Calu3 (cell line): ENCODE measurements at regions not wholly inside any gene's neighbourhood (a gene's known extent, or its start where the extent isn't known, plus 50 kb on each side); places are given as distances from the start of the nearest gene placed in this dataset.

Source experiments
- BruUV-seq: library from RNA; stranded (reverse); fragments of 400-500 nt; replicated peaks from 2 replicates; lab custom pipeline; 2021; lab: Mats Ljungman, UMichigan
- CTCF ChIA-PET: fragments of 300-600 bp; sonication (Branson Sonifier 250); formaldehyde crosslinking; loops from one replicate; lab custom pipeline; 2022; ENCODE audit warnings: antibody characterized with exemption; lab: Charles Lee
- DNase-seq: peaks from one replicate; pipeline ENCODE4 v3.0.0; 2022
- H3K27ac Mint-ChIP-seq: one replicate; pipeline ENCODE4 v1.8.0; 2022; ENCODE audit warnings: mixed read lengths; ENCODE audit not compliant: unreplicated experiment
- H3K27me3 Mint-ChIP-seq: one replicate; pipeline ENCODE4 v1.8.0; 2022; ENCODE audit warnings: mixed read lengths; ENCODE audit not compliant: unreplicated experiment
- H3K36me3 Mint-ChIP-seq: one replicate; pipeline ENCODE4 v1.8.0; 2022; ENCODE audit warnings: mild to moderate bottlenecking, moderate library complexity, mixed read lengths; ENCODE audit not compliant: insufficient read depth, unreplicated experiment
- H3K4me1 Mint-ChIP-seq: one replicate; pipeline ENCODE4 v1.8.0; 2022; ENCODE audit warnings: mild to moderate bottlenecking, low read depth, mixed read lengths; ENCODE audit not compliant: unreplicated experiment
- H3K4me3 Mint-ChIP-seq: one replicate; pipeline ENCODE4 v1.8.0; 2022; ENCODE audit warnings: mild to moderate bottlenecking, low read depth, moderate library complexity, mixed read lengths; ENCODE audit not compliant: unreplicated experiment
- H3K9me3 Mint-ChIP-seq: one replicate; pipeline ENCODE4 v1.8.0; 2022; ENCODE audit warnings: low read depth, mixed read lengths; ENCODE audit not compliant: unreplicated experiment
- intact Hi-C: fragments of 100-400 bp; cut with micrococcal nuclease; formaldehyde crosslinking; loops from one replicate; pipeline ENCODE4 v1.10.0; 2022; ENCODE audit not compliant: unreplicated experiment
- TF ChIP-seq, protein P1 (sequence below): fragments of 200-600 bp; IDR thresholded peaks from one replicate; pipeline ENCODE4 v1.8.0; 2022; ENCODE audit warnings: antibody characterized with exemption; ENCODE audit not compliant: unreplicated experiment

GRCh38 chr3:27861046-27862036 lies 139.2 kb upstream of the EOMES start:
- TF ChIP-seq, protein P1, sequence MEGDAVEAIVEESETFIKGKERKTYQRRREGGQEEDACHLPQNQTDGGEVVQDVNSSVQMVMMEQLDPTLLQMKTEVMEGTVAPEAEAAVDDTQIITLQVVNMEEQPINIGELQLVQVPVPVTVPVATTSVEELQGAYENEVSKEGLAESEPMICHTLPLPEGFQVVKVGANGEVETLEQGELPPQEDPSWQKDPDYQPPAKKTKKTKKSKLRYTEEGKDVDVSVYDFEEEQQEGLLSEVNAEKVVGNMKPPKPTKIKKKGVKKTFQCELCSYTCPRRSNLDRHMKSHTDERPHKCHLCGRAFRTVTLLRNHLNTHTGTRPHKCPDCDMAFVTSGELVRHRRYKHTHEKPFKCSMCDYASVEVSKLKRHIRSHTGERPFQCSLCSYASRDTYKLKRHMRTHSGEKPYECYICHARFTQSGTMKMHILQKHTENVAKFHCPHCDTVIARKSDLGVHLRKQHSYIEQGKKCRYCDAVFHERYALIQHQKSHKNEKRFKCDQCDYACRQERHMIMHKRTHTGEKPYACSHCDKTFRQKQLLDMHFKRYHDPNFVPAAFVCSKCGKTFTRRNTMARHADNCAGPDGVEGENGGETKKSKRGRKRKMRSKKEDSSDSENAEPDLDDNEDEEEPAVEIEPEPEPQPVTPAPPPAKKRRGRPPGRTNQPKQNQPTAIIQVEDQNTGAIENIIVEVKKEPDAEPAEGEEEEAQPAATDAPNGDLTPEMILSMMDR = no peak
- no TSS peak for BruUV-seq
- Mint-ChIP-seq H3K9me3 (no peaks in the 10 kb centered on the region), H3K4me3 (no peak overlapping the region), H3K36me3 (no peaks in the 10 kb centered on the region), H3K27ac (no peak overlapping the region), H3K27me3 (no peaks in the 10 kb centered on the region), H3K4me1 (peaks cover 10% of the 10 kb centered on the region)
- CTCF ChIA-PET = no interaction called here
- no peak for DNase-seq
- intact Hi-C loops = no loop called here

DNA sequence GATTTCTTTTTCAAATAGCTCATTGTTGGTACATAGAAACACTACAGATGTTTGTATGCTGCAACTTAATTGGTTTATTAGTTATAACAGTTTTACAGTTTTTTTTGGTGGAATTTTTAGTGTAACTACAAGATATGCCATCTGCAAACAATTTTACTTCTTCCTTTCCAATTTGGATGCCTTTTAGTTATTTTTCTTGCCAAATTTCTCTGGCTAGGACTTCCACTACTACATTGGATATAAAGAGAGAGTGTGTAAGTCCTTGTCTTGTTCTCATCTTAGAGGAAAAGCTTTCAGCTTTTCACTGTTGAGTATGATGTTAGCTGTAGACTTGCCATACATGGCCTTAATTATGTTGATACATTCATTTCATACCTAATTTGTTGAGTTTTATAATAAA lies 143.6 kb upstream of the EOMES start:
- H3K36me3 Mint-ChIP-seq = no peaks in the 10 kb centered on the region
- CTCF ChIA-PET = no interaction called here
- no TSS peak for BruUV-seq

DNA sequence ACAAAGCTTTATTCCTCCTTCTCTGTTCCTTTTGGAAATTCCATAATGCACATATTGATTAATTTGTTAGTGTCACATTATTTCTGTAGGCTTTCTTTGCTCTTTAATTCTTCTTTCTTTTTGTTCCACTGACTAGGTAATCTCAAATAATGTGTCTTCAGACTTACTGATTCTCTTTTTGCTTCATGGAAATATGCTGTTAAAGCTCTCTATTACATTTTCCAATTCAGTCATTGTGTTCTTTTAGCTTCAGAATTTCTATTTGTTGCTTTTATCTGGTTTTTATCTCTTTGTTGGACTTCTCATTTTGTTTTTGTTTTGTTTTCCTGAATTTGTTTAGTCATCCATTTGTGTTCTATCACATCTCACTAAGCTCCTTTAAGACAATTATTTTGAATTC lies 147.0 kb upstream of the EOMES start:
- no peak for DNase-seq
- CTCF ChIA-PET = no interaction called here
- Mint-ChIP-seq H3K27me3 (no peaks in the 10 kb centered on the region), H3K36me3 (no peaks in the 10 kb centered on the region), H3K27ac (no peak overlapping the region), H3K9me3 (peaks cover 4% of the 10 kb centered on the region), H3K4me1 (no peaks in the 10 kb centered on the region), H3K4me3 (no peak overlapping the region)
- BruUV-seq = no TSS peak
- TF ChIP-seq, protein P1 = no peak
- intact Hi-C loops = no loop called here

More for the DNA sequence above, 143.6 kb upstream of the EOMES start:
- Mint-ChIP-seq H3K27me3 (no peaks in the 10 kb centered on the region), H3K4me3 (no peak overlapping the region), H3K4me1 (no peaks in the 10 kb centered on the region), H3K9me3 (peaks cover 4% of the 10 kb centered on the region), H3K27ac (no peak overlapping the region)
- TF ChIP-seq, protein P1 = no peak
- intact Hi-C loops = no loop called here
- no peak for DNase-seq

DNA sequence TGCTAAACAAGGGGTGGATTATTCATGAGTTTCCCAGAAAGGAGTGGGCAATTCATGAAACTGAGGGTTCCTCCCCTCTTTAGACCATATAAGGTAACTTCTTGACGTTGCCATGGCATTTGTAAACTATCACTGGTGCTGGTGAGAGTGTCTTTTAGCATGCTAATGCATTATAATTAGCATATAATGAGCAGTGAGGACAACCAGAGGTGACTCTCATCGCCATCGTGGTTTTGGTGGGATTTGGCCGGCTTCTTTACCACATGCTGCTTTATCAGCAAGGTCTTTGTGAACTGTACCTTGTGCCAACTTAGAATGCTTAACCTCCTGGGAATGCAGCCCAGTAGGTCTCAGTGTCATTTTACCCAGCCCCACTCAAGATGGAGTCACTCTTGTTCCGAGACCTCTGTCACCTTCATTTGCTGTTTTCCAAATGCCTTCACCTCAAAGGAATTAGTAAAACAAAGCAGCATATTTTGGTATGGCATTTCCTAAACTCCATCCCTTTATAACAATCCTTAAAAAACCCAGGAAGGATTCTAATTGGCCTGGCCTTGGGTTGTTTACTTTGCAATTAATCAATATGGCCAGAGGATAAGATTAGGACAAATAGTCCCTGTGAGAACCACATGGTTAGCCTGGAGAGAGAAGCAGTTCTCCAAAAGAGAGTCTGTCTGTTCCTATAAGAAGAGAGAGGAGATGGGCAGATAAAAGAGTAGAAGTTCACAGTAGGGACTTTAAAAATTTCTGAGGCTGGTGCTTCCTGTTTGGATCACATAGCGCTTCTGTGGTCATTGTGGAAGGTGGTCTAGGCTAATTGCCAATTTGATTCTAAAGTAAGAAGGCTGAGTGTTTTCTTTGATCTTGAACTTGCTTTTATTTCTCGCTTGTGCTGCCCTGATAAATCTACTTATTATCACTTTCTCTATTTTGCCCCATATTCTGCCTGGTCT lies 155.2 kb upstream of the EOMES start:
- intact Hi-C loops = no loop called here
- no peak for DNase-seq
- TF ChIP-seq, protein P1 = no peak
- H3K4me3 Mint-ChIP-seq = no peak overlapping the region
- no peaks in the 10 kb centered on the region for H3K4me1 Mint-ChIP-seq
- no peaks in the 10 kb centered on the region for H3K36me3 Mint-ChIP-seq
- no peaks in the 10 kb centered on the region for H3K9me3 Mint-ChIP-seq
- no TSS peak for BruUV-seq
- peaks cover 9% of the 10 kb centered on the region for H3K27me3 Mint-ChIP-seq
- CTCF ChIA-PET = no interaction called here
- no peak overlapping the region for H3K27ac Mint-ChIP-seq
